HepG2 (cell line): ENCODE measurements at regions not wholly inside any gene's neighbourhood (a gene's known extent, or its start where the extent isn't known, plus 50 kb on each side); places are given as distances from the start of the nearest gene placed in this dataset.

Source experiments
- FOXA3 ChIP-seq: IDR thresholded peaks from 2 replicates; pipeline ENCODE4 v1.6.1; 2016; ENCODE audit warnings: missing genetic modification reagents, missing compliant biosample characterization
- FOXJ3 ChIP-seq: sonication (generic); formaldehyde crosslinking; IDR thresholded peaks from 2 replicates; pipeline ENCODE4 v1.4.0; 2020; ENCODE audit warnings: missing genetic modification reagents, mild to moderate bottlenecking, borderline replicate concordance
- HDAC2 ChIP-seq: sonication (generic); formaldehyde crosslinking; IDR thresholded peaks from 2 replicates; pipeline ENCODE4 v1.4.0; 2020; ENCODE audit warnings: missing genetic modification reagents
- HMG20A ChIP-seq: IDR thresholded peaks from 2 replicates; pipeline ENCODE4 v1.6.1; 2016; ENCODE audit warnings: borderline replicate concordance
- MAFG ChIP-seq: sonication (generic); formaldehyde crosslinking; IDR thresholded peaks from 2 replicates; pipeline ENCODE4 v1.5.1; 2020; ENCODE audit warnings: mild to moderate bottlenecking, missing genetic modification reagents
- PITX1 ChIP-seq: sonication (generic); formaldehyde crosslinking; IDR thresholded peaks from 2 replicates; pipeline ENCODE4 v1.5.1; 2020; ENCODE audit warnings: mild to moderate bottlenecking, missing genetic modification reagents
- RARA ChIP-seq: IDR thresholded peaks from 2 replicates; pipeline ENCODE4 v1.6.1; 2016; ENCODE audit warnings: missing genetic modification reagents, missing compliant biosample characterization
- REPIN1 ChIP-seq: sonication (generic); formaldehyde crosslinking; IDR thresholded peaks from 2 replicates; pipeline ENCODE4 v1.8.0; 2022; ENCODE audit warnings: missing genetic modification reagents, low read depth, mild to moderate bottlenecking, borderline replicate concordance
- SP4 ChIP-seq: sonication (generic); formaldehyde crosslinking; IDR thresholded peaks from 2 replicates; pipeline ENCODE4 v1.8.1; 2023; ENCODE audit warnings: mild to moderate bottlenecking, missing genetic modification reagents
- TOE1 ChIP-seq: sonication (generic); formaldehyde crosslinking; IDR thresholded peaks from 2 replicates; pipeline ENCODE4 v1.4.0; 2020; ENCODE audit warnings: mild to moderate bottlenecking, missing genetic modification reagents
- XBP1 ChIP-seq: sonication (generic); formaldehyde crosslinking; IDR thresholded peaks from 2 replicates; pipeline ENCODE4 v1.5.0; 2020; ENCODE audit warnings: missing genetic modification reagents
- ZFYVE20 ChIP-seq: sonication (generic); formaldehyde crosslinking; IDR thresholded peaks from 2 replicates; pipeline ENCODE4 v1.8.0; 2023; ENCODE audit warnings: low read depth, mild to moderate bottlenecking, moderate library complexity, missing genetic modification reagents, borderline replicate concordance
- ZNF772 ChIP-seq: sonication (generic); formaldehyde crosslinking; IDR thresholded peaks from 2 replicates; pipeline ENCODE4 v1.5.0; 2020; ENCODE audit warnings: mild to moderate bottlenecking, missing genetic modification reagents
- ZNF780A ChIP-seq: sonication (generic); formaldehyde crosslinking; IDR thresholded peaks from 2 replicates; pipeline ENCODE4 v1.8.0; 2022; ENCODE audit warnings: mild to moderate bottlenecking, missing genetic modification reagents, moderate library complexity
- TF ChIP-seq, protein P1 (sequence below): sonication (generic); formaldehyde crosslinking; IDR thresholded peaks from 2 replicates; pipeline ENCODE4 v1.4.0; 2020; ENCODE audit warnings: missing genetic modification reagents
- TF ChIP-seq, protein P2 (sequence below): sonication (generic); formaldehyde crosslinking; IDR thresholded peaks from 2 replicates; pipeline ENCODE4 v1.8.0; 2023; ENCODE audit warnings: mild to moderate bottlenecking, missing genetic modification reagents
- TF ChIP-seq, protein P3 (sequence below): sonication (generic); formaldehyde crosslinking; IDR thresholded peaks from 2 replicates; pipeline ENCODE4 v1.8.1; 2023; ENCODE audit warnings: mild to moderate bottlenecking, moderate library complexity, missing genetic modification reagents
- TF ChIP-seq, protein P4 (sequence below): sonication (generic); formaldehyde crosslinking; IDR thresholded peaks from 2 replicates; pipeline ENCODE4 v1.5.0; 2020; ENCODE audit warnings: missing genetic modification reagents
- TF ChIP-seq, protein P5 (sequence below): IDR thresholded peaks from 2 replicates; pipeline ENCODE4 v1.6.1; 2016; ENCODE audit warnings: low read depth, missing genetic modification reagents, missing compliant biosample characterization

DNA sequence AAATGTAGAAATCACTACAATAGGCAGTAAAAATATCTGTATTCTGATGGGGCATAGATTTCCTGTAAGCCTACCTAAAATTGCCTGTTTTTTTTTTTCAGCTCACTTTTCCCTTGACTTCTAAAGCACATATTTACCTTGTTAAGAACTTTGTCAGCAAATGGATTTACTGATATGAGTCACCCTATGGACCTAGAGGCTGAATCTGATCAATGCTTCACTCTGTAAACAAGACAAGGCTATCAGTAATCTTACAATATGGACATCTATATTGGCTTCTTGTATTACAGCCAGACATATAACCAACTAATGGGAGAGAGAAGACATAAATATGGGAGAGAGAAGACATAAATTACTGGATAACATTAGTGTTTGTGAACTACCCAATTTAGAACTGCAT lies 792.7 kb upstream of the CHD1 start (continued):
- TF ChIP-seq, protein P1, sequence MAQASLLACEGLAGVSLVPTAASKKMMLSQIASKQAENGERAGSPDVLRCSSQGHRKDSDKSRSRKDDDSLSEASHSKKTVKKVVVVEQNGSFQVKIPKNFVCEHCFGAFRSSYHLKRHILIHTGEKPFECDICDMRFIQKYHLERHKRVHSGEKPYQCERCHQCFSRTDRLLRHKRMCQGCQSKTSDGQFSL (CRISPR knock-in tag): no peak
- TF ChIP-seq RARA (CRISPR knock-in tag): peak; percentile 68
- no peak for TF ChIP-seq ZNF780A (CRISPR knock-in tag)
- TF ChIP-seq, protein P2, sequence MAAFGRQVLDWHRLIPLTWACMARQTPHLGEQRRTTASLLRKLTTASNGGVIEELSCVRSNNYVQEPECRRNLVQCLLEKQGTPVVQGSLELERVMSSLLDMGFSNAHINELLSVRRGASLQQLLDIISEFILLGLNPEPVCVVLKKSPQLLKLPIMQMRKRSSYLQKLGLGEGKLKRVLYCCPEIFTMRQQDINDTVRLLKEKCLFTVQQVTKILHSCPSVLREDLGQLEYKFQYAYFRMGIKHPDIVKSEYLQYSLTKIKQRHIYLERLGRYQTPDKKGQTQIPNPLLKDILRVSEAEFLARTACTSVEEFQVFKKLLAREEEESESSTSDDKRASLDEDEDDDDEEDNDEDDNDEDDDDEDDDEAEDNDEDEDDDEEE: no peak
- TF ChIP-seq, protein P3, sequence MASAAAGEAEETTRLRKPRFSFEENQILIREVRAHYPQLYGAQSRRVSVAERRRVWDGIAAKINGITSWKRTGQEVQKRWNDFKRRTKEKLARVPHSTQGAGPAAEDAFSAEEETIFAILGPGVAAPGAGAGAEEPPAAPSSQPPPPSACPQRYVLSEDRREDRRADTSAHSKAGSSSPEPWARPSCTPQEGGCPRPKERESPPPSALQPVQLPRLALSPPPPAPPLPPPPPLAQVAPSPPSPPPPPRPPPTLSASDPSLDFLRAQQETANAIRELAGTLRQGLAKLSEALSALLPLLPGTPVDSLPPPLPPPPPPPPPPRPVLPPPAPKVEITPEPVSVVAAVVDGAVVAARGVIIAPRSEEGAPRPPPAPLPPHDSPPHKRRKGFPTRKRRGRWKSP (CRISPR knock-in tag): no peak
- TF ChIP-seq REPIN1 (CRISPR knock-in tag): 0 out of 2 replicates have a peak, but pooled peaks have one; percentile 42
- TF ChIP-seq MAFG: no peak
- peak; percentile 82; the same call in 1 of the 2 replicates for TF ChIP-seq HMG20A (CRISPR knock-in tag)
- TF ChIP-seq TOE1: no peak
- TF ChIP-seq SP4: no peak
- TF ChIP-seq, protein P4, sequence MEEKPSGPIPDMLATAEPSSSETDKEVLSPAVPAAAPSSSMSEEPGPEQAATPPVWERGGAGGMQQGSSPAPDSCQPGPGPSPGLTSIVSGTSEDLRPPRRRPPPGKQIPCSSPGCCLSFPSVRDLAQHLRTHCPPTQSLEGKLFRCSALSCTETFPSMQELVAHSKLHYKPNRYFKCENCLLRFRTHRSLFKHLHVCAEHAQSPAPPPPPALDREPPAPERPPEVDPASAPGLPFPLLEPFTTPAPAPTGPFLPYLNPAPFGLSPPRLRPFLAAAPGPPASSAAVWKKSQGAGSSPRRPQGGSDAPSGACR (CRISPR knock-in tag): no peak
- no peak for TF ChIP-seq ZFYVE20
- peak; percentile 99 for TF ChIP-seq PITX1 (CRISPR knock-in tag)
- TF ChIP-seq, protein P5, sequence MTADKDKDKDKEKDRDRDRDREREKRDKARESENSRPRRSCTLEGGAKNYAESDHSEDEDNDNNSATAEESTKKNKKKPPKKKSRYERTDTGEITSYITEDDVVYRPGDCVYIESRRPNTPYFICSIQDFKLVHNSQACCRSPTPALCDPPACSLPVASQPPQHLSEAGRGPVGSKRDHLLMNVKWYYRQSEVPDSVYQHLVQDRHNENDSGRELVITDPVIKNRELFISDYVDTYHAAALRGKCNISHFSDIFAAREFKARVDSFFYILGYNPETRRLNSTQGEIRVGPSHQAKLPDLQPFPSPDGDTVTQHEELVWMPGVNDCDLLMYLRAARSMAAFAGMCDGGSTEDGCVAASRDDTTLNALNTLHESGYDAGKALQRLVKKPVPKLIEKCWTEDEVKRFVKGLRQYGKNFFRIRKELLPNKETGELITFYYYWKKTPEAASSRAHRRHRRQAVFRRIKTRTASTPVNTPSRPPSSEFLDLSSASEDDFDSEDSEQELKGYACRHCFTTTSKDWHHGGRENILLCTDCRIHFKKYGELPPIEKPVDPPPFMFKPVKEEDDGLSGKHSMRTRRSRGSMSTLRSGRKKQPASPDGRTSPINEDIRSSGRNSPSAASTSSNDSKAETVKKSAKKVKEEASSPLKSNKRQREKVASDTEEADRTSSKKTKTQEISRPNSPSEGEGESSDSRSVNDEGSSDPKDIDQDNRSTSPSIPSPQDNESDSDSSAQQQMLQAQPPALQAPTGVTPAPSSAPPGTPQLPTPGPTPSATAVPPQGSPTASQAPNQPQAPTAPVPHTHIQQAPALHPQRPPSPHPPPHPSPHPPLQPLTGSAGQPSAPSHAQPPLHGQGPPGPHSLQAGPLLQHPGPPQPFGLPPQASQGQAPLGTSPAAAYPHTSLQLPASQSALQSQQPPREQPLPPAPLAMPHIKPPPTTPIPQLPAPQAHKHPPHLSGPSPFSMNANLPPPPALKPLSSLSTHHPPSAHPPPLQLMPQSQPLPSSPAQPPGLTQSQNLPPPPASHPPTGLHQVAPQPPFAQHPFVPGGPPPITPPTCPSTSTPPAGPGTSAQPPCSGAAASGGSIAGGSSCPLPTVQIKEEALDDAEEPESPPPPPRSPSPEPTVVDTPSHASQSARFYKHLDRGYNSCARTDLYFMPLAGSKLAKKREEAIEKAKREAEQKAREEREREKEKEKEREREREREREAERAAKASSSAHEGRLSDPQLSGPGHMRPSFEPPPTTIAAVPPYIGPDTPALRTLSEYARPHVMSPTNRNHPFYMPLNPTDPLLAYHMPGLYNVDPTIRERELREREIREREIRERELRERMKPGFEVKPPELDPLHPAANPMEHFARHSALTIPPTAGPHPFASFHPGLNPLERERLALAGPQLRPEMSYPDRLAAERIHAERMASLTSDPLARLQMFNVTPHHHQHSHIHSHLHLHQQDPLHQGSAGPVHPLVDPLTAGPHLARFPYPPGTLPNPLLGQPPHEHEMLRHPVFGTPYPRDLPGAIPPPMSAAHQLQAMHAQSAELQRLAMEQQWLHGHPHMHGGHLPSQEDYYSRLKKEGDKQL (CRISPR knock-in tag): peak; percentile 90
- peak; percentile 99 for TF ChIP-seq FOXA3
- TF ChIP-seq XBP1: no peak
- TF ChIP-seq ZNF772 (CRISPR knock-in tag): no peak
- peak; percentile 68; the same call in 1 of the 2 replicates for TF ChIP-seq FOXJ3
- peak; percentile 66; the same call in 1 of the 2 replicates for TF ChIP-seq HDAC2 (CRISPR knock-in tag)
